H9 (cell line): ENCODE measurements at regions not wholly inside any gene's neighbourhood (a gene's known extent, or its start where the extent isn't known, plus 50 kb on each side); places are given as distances from the start of the nearest gene placed in this dataset.

Experiments
- DNase-seq: peaks from one replicate; pipeline ENCODE4 v3.0.0-alpha.2; 2017
- H2AFZ ChIP-seq: one replicate; pipeline ENCODE4 v1.6.1; 2013; ENCODE audit warnings: mild to moderate bottlenecking, low read length, control low read depth, moderate library complexity
- H2AK5ac ChIP-seq: 2 replicates; pipeline ENCODE4 v1.6.1; 2013; ENCODE audit warnings: low read length, control low read depth, mixed read lengths; ENCODE audit not compliant: insufficient read length
- H2BK120ac ChIP-seq: one replicate; pipeline ENCODE4 v1.6.1; 2013; ENCODE audit warnings: low read depth, mild to moderate bottlenecking, low read length, control low read depth, inconsistent platforms; ENCODE audit not compliant: poor library complexity, severe bottlenecking
- H2BK12ac ChIP-seq: 2 replicates; pipeline ENCODE4 v1.6.1; 2013; ENCODE audit warnings: low read length, control low read depth, mixed read lengths, low read depth; ENCODE audit not compliant: insufficient read length
- H2BK15ac ChIP-seq: 2 replicates; pipeline ENCODE4 v1.6.1; 2013; ENCODE audit warnings: low read depth, low read length, control low read depth
- H2BK20ac ChIP-seq: one replicate; pipeline ENCODE4 v1.6.1; 2013; ENCODE audit warnings: low read depth, mild to moderate bottlenecking, low read length, control low read depth, inconsistent platforms; ENCODE audit not compliant: poor library complexity, severe bottlenecking
- H2BK5ac ChIP-seq: 2 replicates; pipeline ENCODE4 v1.6.1; 2013; ENCODE audit warnings: low read length, control low read depth, mixed read lengths; ENCODE audit not compliant: insufficient read length
- H3K14ac ChIP-seq: 2 replicates; pipeline ENCODE4 v1.6.1; 2013; ENCODE audit warnings: low read length, control low read depth; ENCODE audit not compliant: insufficient read depth
- H3K18ac ChIP-seq: 2 replicates; pipeline ENCODE4 v1.6.1; 2013; ENCODE audit warnings: low read depth, mild to moderate bottlenecking, mixed read lengths, low read length, control low read depth; ENCODE audit not compliant: insufficient read length
- H3K23ac ChIP-seq: 2 replicates; pipeline ENCODE4 v1.6.1; 2013; ENCODE audit warnings: low read length, control low read depth, mixed read lengths, low read depth; ENCODE audit not compliant: insufficient read length
- H3K23me2 ChIP-seq: 2 replicates; pipeline ENCODE4 v1.6.1; 2013; ENCODE audit warnings: low read depth, mild to moderate bottlenecking, mixed read lengths, low read length, control low read depth; ENCODE audit not compliant: insufficient read length, poor library complexity, severe bottlenecking
- H3K27ac ChIP-seq: 2 replicates; pipeline ENCODE4 v1.5.1; 2013; ENCODE audit warnings: low read length, control low read depth, mixed read lengths, low read depth; ENCODE audit not compliant: insufficient read length
- H3K27me3 ChIP-seq: 2 replicates; pipeline ENCODE4 v1.6.1; 2013; ENCODE audit warnings: low read length, control low read depth, inconsistent platforms; ENCODE audit not compliant: insufficient read depth
- H3K4ac ChIP-seq: 2 replicates; pipeline ENCODE4 v1.6.1; 2013; ENCODE audit warnings: low read depth, mild to moderate bottlenecking, control low read depth, inconsistent platforms, low read length, moderate library complexity
- H3K4me1 ChIP-seq: 2 replicates; pipeline ENCODE4 v1.6.1; 2013; ENCODE audit warnings: low read length, control low read depth, inconsistent platforms; ENCODE audit not compliant: insufficient read depth
- H3K4me2 ChIP-seq: 2 replicates; pipeline ENCODE4 v1.6.1; 2013; ENCODE audit warnings: low read length, control low read depth, mixed read lengths; ENCODE audit not compliant: insufficient read length, insufficient read depth
- H3K56ac ChIP-seq: 2 replicates; pipeline ENCODE4 v1.6.1; 2013; ENCODE audit warnings: low read depth, mild to moderate bottlenecking, mixed read lengths, low read length, control low read depth; ENCODE audit not compliant: insufficient read length
- H3K79me1 ChIP-seq: 2 replicates; pipeline ENCODE4 v1.6.1; 2013; ENCODE audit warnings: low read depth, mild to moderate bottlenecking, moderate library complexity, low read length, control low read depth, inconsistent platforms; ENCODE audit not compliant: insufficient read depth, poor library complexity, severe bottlenecking
- H3K79me2 ChIP-seq: 2 replicates; pipeline ENCODE4 v1.6.1; 2013; ENCODE audit warnings: low read length, control low read depth, inconsistent platforms; ENCODE audit not compliant: insufficient read depth
- H3K9ac ChIP-seq: 2 replicates; pipeline ENCODE4 v1.6.1; 2013; ENCODE audit warnings: low read length, control low read depth, mixed read lengths; ENCODE audit not compliant: insufficient read length; ENCODE audit errors: extremely low read depth
- H3K9me3 ChIP-seq: one replicate; pipeline ENCODE4 v1.6.1; 2013; ENCODE audit warnings: low read depth, low read length, inconsistent platforms; ENCODE audit not compliant: control insufficient read depth
- H3T11ph ChIP-seq: one replicate; pipeline ENCODE4 v1.6.1; 2013; ENCODE audit warnings: mild to moderate bottlenecking, low read length, control low read depth, inconsistent platforms
- H4K20me1 ChIP-seq: one replicate; pipeline ENCODE4 v1.6.1; 2013; ENCODE audit not compliant: control insufficient read depth, insufficient read length, insufficient read depth
- H4K5ac ChIP-seq: 2 replicates; pipeline ENCODE4 v1.6.1; 2013; ENCODE audit warnings: low read depth, mild to moderate bottlenecking, mixed read lengths, low read length, control low read depth; ENCODE audit not compliant: insufficient read length
- H4K8ac ChIP-seq: replicated peaks from 2 replicates; pipeline ENCODE4 v1.6.1; 2013; ENCODE audit warnings: low read length, control low read depth, mixed read lengths, low read depth; ENCODE audit not compliant: insufficient read length
- H4K91ac ChIP-seq: 2 replicates; pipeline ENCODE4 v1.6.1; 2013; ENCODE audit warnings: low read depth, mild to moderate bottlenecking, moderate library complexity, mixed read lengths, low read length, control low read depth; ENCODE audit not compliant: insufficient read length
- H3K27ac Mint-ChIP-seq, 3 experiments: 2 replicates in 2 of 3; 3 replicates in 1 of 3; pipeline ENCODE4 v1.8.0; 2020 to 2021; ENCODE audit warnings: mixed read lengths in 3 of 3, mild to moderate bottlenecking in 1 of 3, moderate library complexity in 1 of 3
- H3K27me3 Mint-ChIP-seq: 2 replicates; pipeline ENCODE4 v1.8.0; 2021; ENCODE audit warnings: low read depth, mild to moderate bottlenecking, moderate library complexity, mixed read lengths
- H3K36me3 Mint-ChIP-seq, 3 experiments: 2 replicates in 2 of 3; 3 replicates in 1 of 3; pipeline ENCODE4 v1.8.0; 2020 to 2021; ENCODE audit warnings: low read depth in 3 of 3, mixed read lengths in 3 of 3; ENCODE audit not compliant: insufficient read depth in 1 of 3
- H3K4me1 Mint-ChIP-seq, 2 experiments: 2 replicates each; pipeline ENCODE4 v1.8.0; 2020; ENCODE audit warnings: mixed read lengths in 2 of 2
- H3K4me3 Mint-ChIP-seq, 2 experiments: 2 replicates in 1 of 2; 3 replicates in 1 of 2; pipeline ENCODE4 v1.8.0; 2020 to 2021; ENCODE audit warnings: mild to moderate bottlenecking in 2 of 2, mixed read lengths in 2 of 2, moderate library complexity in 1 of 2
- H3K9me3 Mint-ChIP-seq, 2 experiments: 2 replicates in 1 of 2; 3 replicates in 1 of 2; pipeline ENCODE4 v1.8.0; 2020; ENCODE audit warnings: mild to moderate bottlenecking in 2 of 2, mixed read lengths in 2 of 2, moderate library complexity in 1 of 2
- CTCF ChIP-seq: fragments of 200-600 bp; sonication (generic); conservative IDR thresholded peaks from 3 replicates; pipeline ENCODE4 v1.8.0; 2021; ENCODE audit warnings: antibody characterized with exemption, mild to moderate bottlenecking
- whole genome bisulfite sequencing: extraction: QIAGEN DNeasy Blood & Tissue Kit; methylation state at CpG from one replicate; pipeline ENCODE4 v1.1.7; 2013; ENCODE audit warnings: missing lambda C conversion rate, low lambda C conversion rate, mixed read lengths; ENCODE audit not compliant: insufficient read length; ENCODE audit errors: extremely low coverage; 5-methylcytosine and 5-hydroxymethylcytosine counted together

GRCh38 chr1:98172578-98172977, 251.7 kb upstream of the DPYD start:
- H4K5ac ChIP-seq = no peak overlapping the region
- no peak for DNase-seq
- H2AFZ ChIP-seq = no peak overlapping the region
- no peaks in the 10 kb centered on the region for H3K9me3 ChIP-seq
- no peak overlapping the region for H3K27ac ChIP-seq
- H2BK5ac ChIP-seq = no peak overlapping the region
- Mint-ChIP-seq H3K27me3 (no peaks in the 10 kb centered on the region), H3K9me3 (no peaks in the 10 kb centered on the region), H3K27ac (no peak overlapping the region), H3K4me1 (peaks cover 4% of the 10 kb centered on the region in 2 experiments; a peak in 3 of 4 replicates), H3K4me3 (no peak overlapping the region), H3K36me3 (no peaks in the 10 kb centered on the region)
- no peak overlapping the region for H2BK15ac ChIP-seq
- H3K9ac ChIP-seq = no peak overlapping the region
- H3K4me1 ChIP-seq = no peaks in the 10 kb centered on the region
- TF ChIP-seq CTCF = no peak
- H3K79me1 ChIP-seq = no peaks in the 10 kb centered on the region
- no CpG with 5 or more reads among the region's 3 CpGs for WGBS
- no peak overlapping the region for H3K14ac ChIP-seq
- H3K18ac ChIP-seq = no peak overlapping the region
- H3K79me2 ChIP-seq = no peaks in the 10 kb centered on the region
- H3T11ph ChIP-seq = no peak overlapping the region
- H4K20me1 ChIP-seq = no peaks in the 10 kb centered on the region
- no peak overlapping the region for H2AK5ac ChIP-seq
- H3K27me3 ChIP-seq = no peaks in the 10 kb centered on the region
- no peak overlapping the region for H2BK12ac ChIP-seq
- no peak overlapping the region for H4K8ac ChIP-seq
- H2BK20ac ChIP-seq = no peak overlapping the region
- no peaks in the 10 kb centered on the region for H3K23me2 ChIP-seq
- H3K4ac ChIP-seq = no peak overlapping the region
- H3K4me2 ChIP-seq = no peak overlapping the region
- H4K91ac ChIP-seq = no peak overlapping the region
- H2BK120ac ChIP-seq = no peak overlapping the region
- H3K23ac ChIP-seq = no peak overlapping the region
- H3K56ac ChIP-seq = no peak overlapping the region
